ENCODE measurements at regions not wholly inside any gene's neighbourhood (a gene's known extent, or its start where the extent isn't known, plus 50 kb on each side); places are given as distances from the start of the nearest gene placed in this dataset.

GRCh38 chr6:134678436-134678889 lies 271.4 kb downstream of the ALDH8A1 start:
- TF ChIP-seq CTCF (IDR thresholded peaks at IDR 0.05; ENCODE audit: low read length) (no peak), EZH2 (optimal IDR thresholded peaks at IDR 0.05; ENCODE audit: low read depth, low read length) (no peak), EZH2phosphoT487 (IDR thresholded peaks at IDR 0.05; ENCODE audit: low read length) (no peak)
